ENCODE measurements at regions not wholly inside any gene's neighbourhood (a gene's known extent, or its start where the extent isn't known, plus 50 kb on each side); places are given as distances from the start of the nearest gene placed in this dataset.
A peak's percentile ranks its signal among the peaks of the same experiment; 100 is the strongest.

- TF ChIP-seq CTCF (IDR thresholded peaks at IDR 0.05): no peak
- TF ChIP-seq POLR2A (IDR thresholded peaks at IDR 0.05): no peak
- peak; percentile 50 to 76 (median 75) for TF ChIP-seq POLR2AphosphoS5 (IDR thresholded peaks at IDR 0.05)
- TF ChIP-seq EP300 (IDR thresholded peaks at IDR 0.05): no peak
Measured at GRCh38 chr10:3468919-3469638, 296.5 kb upstream of the PITRM1 start.

Measured in stomach (tissue), 4 donors.